Transverse colon (tissue), 4 donors: ENCODE measurements at regions not wholly inside any gene's neighbourhood (a gene's known extent, or its start where the extent isn't known, plus 50 kb on each side); places are given as distances from the start of the nearest gene placed in this dataset.

Experiments
- CTCF ChIP-seq, 5 experiments: fragments of 200-600 bp in 3 of 5; fragments of 450-650 bp in 2 of 5; sonication (generic) in 3 of 5; IDR thresholded peaks; 1 replicate in 2 of 5; 2 replicates in 3 of 5; pipeline ENCODE4 v1.5.1; 2016 to 2017; ENCODE audit warnings: antibody characterized with exemption in 5 of 5, inconsistent platforms in 3 of 5, mild to moderate bottlenecking in 2 of 5, moderate library complexity in 1 of 5
- EP300 ChIP-seq: sonication (generic); formaldehyde crosslinking; IDR thresholded peaks from one replicate; pipeline ENCODE4 v1.6.1; 2017; ENCODE audit warnings: antibody characterized with exemption, low read depth
- POLR2A ChIP-seq: fragments of 450-650 bp; IDR thresholded peaks from one replicate; pipeline ENCODE4 v1.6.1; 2016; ENCODE audit warnings: antibody characterized with exemption, mild to moderate bottlenecking, moderate library complexity
- POLR2AphosphoS5 ChIP-seq, 3 donors: sonication (generic); formaldehyde crosslinking; IDR thresholded peaks; one replicate each; pipeline ENCODE4 v1.6.1; 2016; ENCODE audit warnings: antibody characterized with exemption in 3 of 3

GRCh38 chr16:80347002-80347401 lies 193.8 kb upstream of the DYNLRB2 start:
- TF ChIP-seq POLR2A (no peak), CTCF (IDR thresholded peaks at IDR 0.05) (no peak), POLR2AphosphoS5 (IDR thresholded peaks at IDR 0.05) (no peak), EP300 (no peak)
